ENCODE measurements at regions not wholly inside any gene's neighbourhood (a gene's known extent, or its start where the extent isn't known, plus 50 kb on each side); places are given as distances from the start of the nearest gene placed in this dataset.

DNA sequence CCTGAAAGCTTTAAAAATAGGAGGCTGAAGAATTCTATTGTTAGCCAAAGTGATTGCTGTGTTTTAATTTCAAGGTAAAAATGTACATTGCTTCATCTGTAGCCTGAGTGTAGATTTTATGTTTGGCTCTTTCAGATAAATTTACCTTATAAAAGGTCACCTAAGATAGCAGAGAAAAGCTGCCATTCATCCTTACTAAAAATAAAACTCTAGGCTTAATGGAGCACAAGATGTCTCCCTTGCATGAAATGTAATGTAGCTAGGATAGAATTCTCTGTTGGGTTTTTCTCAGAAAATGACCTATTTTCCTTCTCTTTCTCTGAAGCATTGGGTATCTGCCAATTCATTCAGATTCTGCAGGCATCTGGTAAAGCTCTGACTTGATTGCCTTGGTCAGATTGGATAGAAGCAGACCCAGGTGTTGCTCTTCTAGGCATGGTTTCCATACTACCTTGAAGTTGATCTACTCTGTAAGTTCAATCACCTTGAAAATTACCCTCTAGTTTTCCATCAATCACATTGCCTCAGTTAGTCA is 176.6 kb upstream of the GORAB start:
- Histone ChIP-seq H3K9ac (ENCODE audit: insufficient read depth in 1 of 2, low read depth in 2 of 2, low read length in 2 of 2) (no peak overlapping the region), H3K4me3 (no peak overlapping the region), H3K9me3 (replicated peaks; ENCODE audit: control insufficient read depth, insufficient read depth, low read depth, low read length) (no peaks in the 10 kb centered on the region), H3K79me2 (ENCODE audit: control insufficient read depth, insufficient read depth, low read length) (no peaks in the 10 kb centered on the region), H4K20me1 (replicated peaks; ENCODE audit: control insufficient read depth, insufficient read depth, low read length) (no peaks in the 10 kb centered on the region), H3K4me2 (ENCODE audit: insufficient read depth, low read length) (no peak overlapping the region), H3K27me3 (ENCODE audit: control insufficient read depth in 2 of 2, insufficient read depth in 2 of 2, low read length in 2 of 2) (no peaks in the 10 kb centered on the region), H3K27ac (ENCODE audit: extremely low read depth, low read depth, low read length) (no peak overlapping the region), H2AFZ (ENCODE audit: low read depth, low read length) (no peak overlapping the region), H3K36me3 (ENCODE audit: control insufficient read depth, insufficient read depth, low read length) (no peaks in the 10 kb centered on the region), H3K9me1 (ENCODE audit: control insufficient read depth, insufficient read depth, low read length) (no peaks in the 10 kb centered on the region), H3K4me1 (replicated peaks in 1 of 2; ENCODE audit: control insufficient read depth in 2 of 2, insufficient read depth in 2 of 2, low read length in 2 of 2) (no peaks in the 10 kb centered on the region)
- ChIA-PET POLR2A (no interaction called here), CTCF (ENCODE audit: low intra/inter-chr PET ratio) (no interaction called here)
- ATAC-seq (no peak), DNase-seq (ENCODE audit: extremely low read depth in 1 of 4, low spot score in 3 of 4) (no peak), FAIRE-seq (no peak)
- in situ Hi-C loops (cut with MboI) (no loop called here), intact Hi-C loops (cut with micrococcal nuclease) (no loop called here)
- BruUV-seq (replicated peaks) = no TSS peak
- TF ChIP-seq MEF2D (tag; conservative IDR thresholded peaks at IDR 0.05; ENCODE audit: low read depth) (no peak), BACH1 (tag; IDR thresholded peaks at IDR 0.05) (no peak), FOXP1 (CRISPR knock-in tag; IDR thresholded peaks at IDR 0.05) (no peak), ZKSCAN8 (CRISPR knock-in tag; IDR thresholded peaks at IDR 0.05) (no peak), ZBTB7A (IDR thresholded peaks at IDR 0.05; ENCODE audit: borderline replicate concordance, control insufficient read depth, low read depth, low read length) (no peak), ZSCAN32 (CRISPR knock-in tag; IDR thresholded peaks at IDR 0.05) (no peak), RFX1 (IDR thresholded peaks at IDR 0.05) (no peak), MYNN (IDR thresholded peaks at IDR 0.05) (no peak), MYNN (CRISPR knock-in tag; IDR thresholded peaks at IDR 0.05) (no peak), POLR2H (tag; IDR thresholded peaks at IDR 0.05; ENCODE audit: low read depth) (no peak), NFATC3 (IDR thresholded peaks at IDR 0.05) (no peak), ETS2 (tag; IDR thresholded peaks at IDR 0.05; ENCODE audit: borderline replicate concordance, poor library complexity, severe bottlenecking) (no peak), FOXM1 (IDR thresholded peaks at IDR 0.05; ENCODE audit: low read depth) (no peak), FOXM1 (CRISPR knock-in tag; IDR thresholded peaks at IDR 0.05; ENCODE audit: low read depth) (no peak), FOXA1 (IDR thresholded peaks at IDR 0.05; ENCODE audit: borderline replicate concordance) (no peak), ETV6 (IDR thresholded peaks at IDR 0.05; ENCODE audit: borderline replicate concordance in 1 of 2, low read depth in 2 of 2, low read length in 1 of 2) (no peak), ETV6 (CRISPR knock-in tag; IDR thresholded peaks at IDR 0.05; ENCODE audit: borderline replicate concordance) (no peak)
- TF ChIP-seq, protein P1, sequence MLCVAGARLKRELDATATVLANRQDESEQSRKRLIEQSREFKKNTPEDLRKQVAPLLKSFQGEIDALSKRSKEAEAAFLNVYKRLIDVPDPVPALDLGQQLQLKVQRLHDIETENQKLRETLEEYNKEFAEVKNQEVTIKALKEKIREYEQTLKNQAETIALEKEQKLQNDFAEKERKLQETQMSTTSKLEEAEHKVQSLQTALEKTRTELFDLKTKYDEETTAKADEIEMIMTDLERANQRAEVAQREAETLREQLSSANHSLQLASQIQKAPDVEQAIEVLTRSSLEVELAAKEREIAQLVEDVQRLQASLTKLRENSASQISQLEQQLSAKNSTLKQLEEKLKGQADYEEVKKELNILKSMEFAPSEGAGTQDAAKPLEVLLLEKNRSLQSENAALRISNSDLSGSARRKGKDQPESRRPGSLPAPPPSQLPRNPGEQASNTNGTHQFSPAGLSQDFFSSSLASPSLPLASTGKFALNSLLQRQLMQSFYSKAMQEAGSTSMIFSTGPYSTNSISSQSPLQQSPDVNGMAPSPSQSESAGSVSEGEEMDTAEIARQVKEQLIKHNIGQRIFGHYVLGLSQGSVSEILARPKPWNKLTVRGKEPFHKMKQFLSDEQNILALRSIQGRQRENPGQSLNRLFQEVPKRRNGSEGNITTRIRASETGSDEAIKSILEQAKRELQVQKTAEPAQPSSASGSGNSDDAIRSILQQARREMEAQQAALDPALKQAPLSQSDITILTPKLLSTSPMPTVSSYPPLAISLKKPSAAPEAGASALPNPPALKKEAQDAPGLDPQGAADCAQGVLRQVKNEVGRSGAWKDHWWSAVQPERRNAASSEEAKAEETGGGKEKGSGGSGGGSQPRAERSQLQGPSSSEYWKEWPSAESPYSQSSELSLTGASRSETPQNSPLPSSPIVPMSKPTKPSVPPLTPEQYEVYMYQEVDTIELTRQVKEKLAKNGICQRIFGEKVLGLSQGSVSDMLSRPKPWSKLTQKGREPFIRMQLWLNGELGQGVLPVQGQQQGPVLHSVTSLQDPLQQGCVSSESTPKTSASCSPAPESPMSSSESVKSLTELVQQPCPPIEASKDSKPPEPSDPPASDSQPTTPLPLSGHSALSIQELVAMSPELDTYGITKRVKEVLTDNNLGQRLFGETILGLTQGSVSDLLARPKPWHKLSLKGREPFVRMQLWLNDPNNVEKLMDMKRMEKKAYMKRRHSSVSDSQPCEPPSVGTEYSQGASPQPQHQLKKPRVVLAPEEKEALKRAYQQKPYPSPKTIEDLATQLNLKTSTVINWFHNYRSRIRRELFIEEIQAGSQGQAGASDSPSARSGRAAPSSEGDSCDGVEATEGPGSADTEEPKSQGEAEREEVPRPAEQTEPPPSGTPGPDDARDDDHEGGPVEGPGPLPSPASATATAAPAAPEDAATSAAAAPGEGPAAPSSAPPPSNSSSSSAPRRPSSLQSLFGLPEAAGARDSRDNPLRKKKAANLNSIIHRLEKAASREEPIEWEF (CRISPR knock-in tag; IDR thresholded peaks at IDR 0.05) = no peak
- TF ChIP-seq, protein P2, sequence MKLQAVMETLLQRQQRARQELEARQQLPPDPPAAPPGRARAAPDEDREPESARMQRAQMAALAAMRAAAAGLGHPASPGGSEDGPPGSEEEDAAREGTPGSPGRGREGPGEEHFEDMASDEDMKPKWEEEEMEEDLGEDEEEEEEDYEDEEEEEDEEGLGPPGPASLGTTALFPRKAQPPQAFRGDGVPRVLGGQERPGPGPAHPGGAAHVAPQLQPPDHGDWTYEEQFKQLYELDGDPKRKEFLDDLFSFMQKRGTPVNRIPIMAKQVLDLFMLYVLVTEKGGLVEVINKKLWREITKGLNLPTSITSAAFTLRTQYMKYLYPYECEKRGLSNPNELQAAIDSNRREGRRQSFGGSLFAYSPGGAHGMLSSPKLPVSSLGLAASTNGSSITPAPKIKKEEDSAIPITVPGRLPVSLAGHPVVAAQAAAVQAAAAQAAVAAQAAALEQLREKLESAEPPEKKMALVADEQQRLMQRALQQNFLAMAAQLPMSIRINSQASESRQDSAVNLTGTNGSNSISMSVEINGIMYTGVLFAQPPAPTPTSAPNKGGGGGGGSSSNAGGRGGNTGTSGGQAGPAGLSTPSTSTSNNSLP (IDR thresholded peaks at IDR 0.05; ENCODE audit: borderline replicate concordance, low read depth, low read length) = no peak
